Activated CD4-positive, alpha-beta T cell treated with anti-CD3 and anti-CD28 coated beads, Interleukin-2, amount 50 U/mL, for 48 hours (primary cell): ENCODE measurements at regions not wholly inside any gene's neighbourhood (a gene's known extent, or its start where the extent isn't known, plus 50 kb on each side); places are given as distances from the start of the nearest gene placed in this dataset.

ENCODE experiments used
- DNase-seq, 2 experiments: peaks; one replicate each; pipeline ENCODE4 v3.0.0-alpha.2; 2020

DNA sequence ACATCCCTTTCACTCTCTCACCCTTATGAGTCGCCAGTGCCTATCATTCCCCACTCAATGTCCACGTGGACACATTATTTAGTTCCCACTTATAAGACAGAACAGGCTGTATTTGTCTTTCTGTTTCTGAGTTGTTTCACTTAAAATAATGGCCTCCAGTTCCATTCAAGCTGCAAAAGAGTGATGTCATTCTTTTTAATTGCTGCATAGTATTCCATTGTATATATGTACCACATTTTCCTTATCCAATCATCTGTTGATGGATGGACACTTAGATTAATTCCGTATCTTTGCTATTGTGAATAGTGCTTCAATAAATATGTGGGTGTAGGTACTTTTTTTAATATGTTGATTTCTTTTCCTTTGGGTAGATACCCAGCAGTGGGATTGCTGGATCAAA is 79.1 kb downstream of the ZNF365 start:
- no peak for DNase-seq

DNA sequence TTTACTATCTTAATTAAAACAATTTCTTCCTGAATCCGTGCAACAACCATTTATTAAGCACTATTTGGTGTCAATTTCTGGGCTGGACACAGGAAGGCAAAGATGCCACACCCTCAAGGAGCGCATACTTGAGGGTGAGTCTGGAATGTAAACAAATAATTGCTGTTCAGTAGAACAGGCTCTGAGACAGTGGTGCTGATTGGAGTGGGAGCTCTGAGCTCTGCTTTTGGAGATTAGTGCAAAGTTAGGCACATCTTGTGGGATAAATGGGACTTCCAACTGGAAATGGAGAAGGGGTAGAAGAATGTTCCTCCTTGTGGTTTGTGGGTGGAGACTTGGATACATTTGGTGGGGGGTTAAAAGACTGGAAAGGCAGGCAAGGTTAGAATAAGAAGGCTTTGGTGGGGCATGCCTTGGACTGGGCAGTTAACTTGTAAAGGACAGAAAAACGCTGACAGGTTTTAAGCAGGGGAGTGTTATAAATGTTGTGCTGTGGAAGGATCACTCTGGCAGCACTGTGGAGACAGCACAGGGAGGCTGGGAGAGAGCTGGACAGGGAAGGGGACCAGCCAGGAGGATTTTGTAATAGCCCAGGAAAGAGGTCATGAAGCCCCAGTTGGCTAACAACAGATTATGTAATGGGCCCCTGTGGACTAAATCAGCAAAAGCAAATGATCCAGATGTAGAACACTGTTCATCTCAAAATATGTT is 80.7 kb downstream of the ZNF365 start:
- DNase-seq, result no peak

DNA sequence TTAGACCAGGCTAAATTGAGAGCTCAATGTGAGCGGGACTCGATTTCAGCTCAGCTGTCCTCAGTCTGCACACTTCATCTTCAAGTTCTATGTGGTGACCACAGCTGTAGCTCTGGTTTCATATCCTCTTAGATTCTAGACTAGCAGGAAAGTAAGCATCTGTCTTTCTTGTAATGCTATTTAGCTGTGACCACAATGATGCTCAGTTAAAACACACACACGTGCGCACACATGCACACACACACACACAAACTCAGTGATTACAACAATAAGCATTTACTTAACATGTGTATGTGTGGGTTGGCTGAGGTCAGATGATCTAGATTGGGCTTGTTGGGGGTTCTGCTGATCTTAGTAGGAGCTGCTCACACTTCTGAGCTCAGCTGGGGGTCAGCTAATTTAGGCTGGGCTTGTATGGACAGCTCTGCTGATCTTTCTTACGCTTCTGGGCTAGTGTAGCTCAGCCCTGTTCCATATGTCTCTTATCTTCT is 82.5 kb downstream of the ZNF365 start:
- DNase-seq, result no peak

DNA sequence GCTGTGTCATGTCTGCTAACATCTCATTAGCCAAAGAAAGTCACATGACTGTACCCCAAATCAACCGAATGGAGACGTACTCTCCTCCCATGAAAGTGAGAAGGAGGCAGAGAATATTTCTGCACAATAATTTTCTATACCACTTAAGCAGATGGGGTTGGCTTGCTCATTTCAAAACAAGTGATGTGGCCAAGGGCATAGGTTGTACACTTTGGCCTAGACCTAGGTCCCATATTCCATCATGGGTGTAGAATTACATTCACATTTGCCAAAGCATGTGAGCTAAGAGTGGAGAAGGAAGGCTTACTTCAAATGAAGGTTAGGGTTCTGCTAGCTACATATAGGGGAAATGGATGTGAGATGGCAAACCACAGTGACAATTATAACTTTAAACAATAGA is 83.0 kb downstream of the ZNF365 start:
- no peak for DNase-seq

DNA sequence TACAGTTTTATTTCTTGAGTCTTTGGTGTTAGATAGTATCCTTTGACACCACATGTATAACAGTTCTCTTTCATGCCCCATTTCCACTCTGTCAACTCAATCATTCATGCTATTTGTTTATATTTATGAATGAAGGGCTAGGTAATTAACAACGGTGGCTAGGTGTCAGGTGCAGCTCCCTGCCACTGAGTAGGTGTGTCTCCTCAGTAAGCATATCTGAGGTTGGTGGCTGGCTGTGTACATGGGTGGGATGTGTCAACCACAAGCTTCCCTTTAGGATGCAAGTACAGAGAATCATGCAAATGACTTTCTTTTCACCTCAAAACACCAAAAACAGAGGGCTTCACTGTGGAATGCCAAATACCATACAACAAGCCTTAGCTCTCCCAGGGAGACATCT is 83.4 kb downstream of the ZNF365 start:
- DNase-seq, result no peak

DNA sequence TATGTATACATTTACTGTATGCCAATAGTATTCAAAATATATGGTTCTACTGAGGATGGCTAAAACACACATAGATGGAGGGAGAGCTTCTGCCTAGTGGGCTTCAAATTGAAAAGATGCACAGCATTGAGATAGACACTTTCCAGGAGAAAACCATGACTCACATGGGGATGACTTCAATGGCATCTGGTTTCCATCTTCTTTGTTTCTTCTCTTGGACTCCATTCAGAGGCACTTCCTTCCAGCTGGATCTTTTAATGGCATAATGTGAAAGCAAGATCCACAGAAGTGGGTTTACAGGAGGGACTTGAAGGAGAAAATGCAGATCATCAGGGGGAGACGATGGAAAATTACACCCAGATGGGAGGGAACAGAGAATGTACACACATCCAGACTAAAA is 84.9 kb downstream of the ZNF365 start:
- no peak for DNase-seq

DNA sequence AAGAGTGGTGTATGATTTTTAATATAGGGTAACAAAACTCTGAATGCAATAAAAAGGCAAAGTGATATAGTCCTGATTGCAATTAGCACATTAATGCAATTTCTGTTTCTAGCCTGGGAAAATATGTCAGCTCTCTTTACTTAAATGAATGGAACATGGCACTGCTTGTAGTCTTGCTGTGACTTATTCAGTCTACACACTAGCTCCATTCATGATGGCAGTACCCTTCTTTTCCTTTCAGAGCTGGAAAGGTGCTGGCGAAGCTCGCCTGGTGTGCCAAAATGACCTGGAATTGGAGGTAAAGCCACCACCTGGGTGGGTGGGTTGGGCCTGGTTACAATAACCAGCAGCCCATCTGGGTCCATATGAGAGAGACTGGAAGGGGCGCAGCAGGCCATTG is 85.3 kb downstream of the ZNF365 start:
- DNase-seq, result no peak

DNA sequence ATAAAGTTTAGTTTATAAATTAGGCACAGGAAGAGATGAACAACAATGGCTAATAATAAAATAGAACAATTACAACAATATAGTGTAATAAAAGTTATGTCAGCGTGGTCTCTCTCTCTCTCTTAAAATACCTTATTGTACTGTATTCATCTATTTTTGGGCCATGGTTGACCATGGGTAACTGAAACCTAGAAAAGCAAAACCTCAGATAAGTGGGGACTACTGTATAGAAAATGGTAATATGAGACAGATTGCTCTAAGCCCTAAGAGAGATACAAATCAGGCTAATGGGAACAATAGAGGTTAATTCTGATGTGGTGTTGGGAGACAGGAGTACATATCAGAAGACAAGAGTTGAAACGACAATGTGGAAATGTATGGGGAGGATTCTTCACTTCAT is 86.2 kb downstream of the ZNF365 start:
- no peak for DNase-seq

DNA sequence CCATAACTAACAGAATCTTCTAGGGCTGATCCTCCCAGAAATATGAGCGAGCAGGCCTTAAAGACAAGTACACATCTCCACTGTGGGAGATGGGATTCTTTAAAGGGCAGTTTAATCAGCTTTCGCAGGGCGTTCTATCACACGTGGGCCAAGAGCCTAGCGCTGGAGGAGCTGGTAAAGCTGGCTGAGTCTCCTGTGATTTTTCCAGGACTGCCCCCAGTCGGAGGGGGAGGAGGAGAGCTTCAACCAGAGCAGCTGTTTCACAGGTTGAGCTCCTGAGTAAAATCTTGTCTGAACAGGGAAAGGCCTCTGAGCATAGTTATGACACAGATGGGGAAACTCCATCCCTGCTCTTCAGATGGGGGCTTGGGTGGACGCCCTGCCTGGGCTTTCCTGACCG is 87.0 kb downstream of the ZNF365 start:
- no peak for DNase-seq

DNA sequence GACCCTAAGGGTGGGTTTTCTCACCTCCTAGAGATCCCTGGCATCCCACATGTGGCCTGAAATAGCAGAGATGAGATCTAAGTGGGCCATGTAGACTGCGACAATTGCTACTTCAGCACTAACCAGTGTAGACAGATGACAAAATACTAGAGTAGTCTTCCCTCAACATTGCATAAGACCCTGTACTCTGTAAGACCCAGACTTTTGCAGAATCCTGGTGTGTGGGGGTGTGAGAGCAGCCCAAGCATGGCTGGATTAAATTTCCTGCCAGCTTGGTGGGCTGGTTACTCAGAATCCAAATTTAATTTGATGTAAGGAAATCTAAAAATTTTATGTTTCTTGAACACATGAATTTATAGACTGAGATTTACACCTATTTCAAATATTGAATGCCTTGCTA is 88.3 kb downstream of the ZNF365 start:
- no peak for DNase-seq

DNA sequence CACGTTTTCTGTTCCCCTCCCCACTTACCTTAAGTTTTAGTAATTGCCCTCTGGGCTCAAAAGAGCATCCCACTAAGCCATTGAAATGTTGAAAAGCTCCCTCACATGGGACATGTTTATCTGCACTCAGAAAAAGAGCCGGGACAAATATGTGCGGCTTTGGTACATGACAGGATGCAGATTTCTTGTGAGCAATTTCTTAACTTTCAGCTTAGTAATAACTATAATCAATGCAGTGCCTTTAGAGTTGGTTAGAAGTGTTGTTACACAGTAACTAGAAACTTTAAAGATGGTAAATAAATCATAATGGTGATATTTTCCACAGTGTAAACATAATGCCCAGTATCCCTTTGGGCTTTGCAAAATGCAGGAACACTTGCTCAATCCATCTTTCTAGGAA is 89.2 kb downstream of the ZNF365 start:
- DNase-seq, result no peak

DNA sequence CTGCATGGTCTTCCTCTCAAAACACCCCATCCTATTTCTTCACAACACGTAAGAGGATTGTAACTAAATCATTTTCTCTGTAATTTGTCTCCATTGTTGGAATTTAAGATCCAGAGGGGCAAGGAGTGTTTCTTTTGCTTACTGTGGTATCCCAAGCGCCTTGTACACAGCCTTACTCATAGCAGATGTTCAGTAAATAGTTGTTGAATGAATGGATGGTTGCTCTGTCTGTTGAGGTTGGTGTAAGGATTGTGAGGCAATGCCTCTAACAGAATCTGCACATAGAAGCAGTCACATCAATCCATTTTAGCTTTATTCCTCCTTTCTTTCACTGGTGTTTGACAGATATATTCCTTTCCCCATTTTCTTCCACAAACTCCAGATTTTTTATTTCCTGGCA is 90.1 kb downstream of the ZNF365 start:
- DNase-seq, result no peak

DNA sequence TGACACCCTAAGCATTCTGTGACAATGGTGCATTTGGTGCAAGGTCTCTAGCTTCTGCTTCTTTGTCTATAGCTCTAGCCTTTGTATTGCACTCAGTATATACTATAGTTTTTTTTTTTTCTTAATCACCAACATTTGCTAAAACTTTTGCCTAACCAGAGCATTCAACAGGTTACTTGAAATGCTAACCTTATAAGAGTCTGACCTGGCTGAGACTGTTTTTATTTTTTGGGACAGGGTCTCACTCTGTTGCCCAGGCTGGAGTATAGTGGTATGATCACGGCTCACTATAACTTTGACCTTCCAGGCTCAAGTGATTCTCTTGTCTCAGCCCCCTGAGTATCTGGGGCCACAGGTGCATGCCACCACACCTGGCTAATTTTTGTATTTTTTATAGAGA is 92.4 kb downstream of the ZNF365 start:
- DNase-seq, result no peak

DNA sequence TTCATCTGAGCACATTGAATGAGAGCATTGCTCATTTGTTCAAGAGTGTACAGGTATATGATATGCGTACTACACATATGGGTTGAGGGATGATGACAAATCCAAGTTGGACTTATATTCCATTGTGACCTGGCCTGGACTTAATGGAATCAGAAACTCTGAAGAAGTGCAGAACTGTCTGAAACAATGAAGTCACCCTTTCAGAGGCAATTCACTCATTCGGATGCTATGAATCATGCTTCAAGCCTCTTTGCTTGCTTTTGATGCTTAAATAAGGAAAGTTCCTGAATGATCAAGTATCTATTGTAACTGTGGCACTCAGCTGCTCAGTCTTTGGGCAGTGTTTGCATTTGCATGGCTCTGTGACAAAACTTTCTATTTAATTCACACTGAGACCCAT is 93.4 kb downstream of the ZNF365 start:
- no peak for DNase-seq

DNA sequence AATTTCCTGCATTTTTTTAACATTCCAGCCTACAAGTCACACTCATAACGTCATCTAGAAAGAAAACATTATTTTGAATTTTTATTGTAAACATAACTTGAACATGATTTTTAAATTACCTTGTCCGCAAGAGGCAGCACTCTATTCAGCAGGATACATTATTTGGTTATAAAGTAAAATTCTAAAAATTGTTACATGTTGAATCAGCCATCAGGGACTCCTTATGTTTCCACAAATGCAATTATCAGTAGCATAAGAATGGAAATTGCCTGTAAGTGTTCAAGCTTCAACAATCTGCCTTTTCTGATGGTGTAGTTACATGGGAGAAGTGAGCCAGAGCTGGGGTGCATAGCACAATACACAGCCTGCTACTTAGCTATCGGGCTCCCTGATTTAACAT is 97.5 kb downstream of the ZNF365 start:
- DNase-seq, result no peak

DNA sequence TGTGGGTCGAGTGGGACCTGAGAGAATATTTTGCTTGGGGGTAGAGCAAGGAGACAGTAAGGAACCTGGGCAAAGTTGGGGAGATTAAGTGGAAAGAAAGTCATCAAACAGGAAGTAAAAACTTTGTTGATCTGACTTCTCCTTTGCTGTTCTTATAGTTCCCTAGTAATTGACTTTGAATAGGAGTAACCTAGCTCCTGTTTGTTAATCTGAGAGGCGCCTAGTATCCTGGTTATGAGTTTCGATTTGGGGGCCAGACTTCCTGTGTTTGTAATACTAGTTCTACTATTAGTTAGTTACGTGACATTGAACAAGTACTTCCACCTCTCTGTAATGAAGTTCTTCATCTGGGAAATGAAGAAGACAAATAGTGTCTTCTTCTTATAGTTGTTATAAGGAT is 99.1 kb downstream of the ZNF365 start:
- no peak for DNase-seq

DNA sequence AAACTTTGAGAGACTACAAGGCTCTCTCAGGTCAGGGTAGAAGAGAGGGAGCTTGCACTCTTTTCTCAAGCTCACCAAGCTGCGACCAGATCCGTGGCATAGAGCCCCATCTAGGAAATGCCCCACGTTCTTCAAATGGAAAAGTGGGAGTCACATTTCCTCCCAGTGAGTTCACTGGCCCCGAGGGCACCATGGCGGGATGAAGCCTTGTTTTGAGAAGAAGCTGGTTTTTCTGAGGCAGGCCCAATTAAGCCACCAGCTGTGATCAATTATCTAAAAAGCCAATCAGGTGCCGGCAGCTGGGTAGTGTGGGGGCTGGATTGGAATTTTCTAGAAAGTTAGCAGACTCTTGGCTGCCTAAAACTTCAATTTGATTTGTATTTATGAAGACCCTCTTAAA is 101.4 kb downstream of the ZNF365 start:
- DNase-seq, result no peak

DNA sequence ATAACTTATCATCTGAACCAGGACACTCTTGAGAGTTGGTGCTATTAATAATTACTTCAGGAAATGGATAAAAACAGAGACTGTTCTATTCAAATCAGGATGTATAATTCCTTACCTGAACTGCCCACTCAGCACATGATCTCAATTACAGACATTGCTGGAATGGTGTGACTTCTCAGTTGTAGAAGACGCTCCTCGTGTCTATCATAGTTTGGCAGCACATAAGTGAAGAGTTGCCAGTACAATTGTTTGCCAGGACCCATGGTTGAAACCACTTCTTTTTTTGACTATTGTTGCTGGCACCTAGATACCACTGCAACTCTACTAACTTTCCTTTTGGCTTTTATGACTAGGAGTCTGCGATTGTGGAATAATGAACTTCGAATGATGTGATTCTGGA is 105.4 kb downstream of the ZNF365 start:
- no peak for DNase-seq

DNA sequence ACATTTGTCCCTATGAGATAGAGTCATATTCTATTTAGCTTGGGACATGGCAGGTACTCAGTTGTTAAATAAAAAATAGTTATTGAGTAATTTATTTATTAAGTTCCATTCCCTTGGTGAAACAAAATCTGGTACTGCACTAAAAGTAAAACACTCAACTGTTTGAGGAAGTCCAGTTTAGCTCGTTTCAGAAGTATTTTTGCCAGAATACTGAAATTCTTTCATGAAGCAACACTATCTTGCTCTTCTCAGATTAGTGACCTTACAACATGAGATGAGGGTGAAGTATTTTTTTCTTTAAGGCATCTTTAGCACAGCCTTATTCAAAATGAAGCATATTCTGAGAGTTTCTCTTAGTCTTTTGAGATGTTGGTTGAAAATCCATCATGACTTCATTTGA is 106.0 kb downstream of the ZNF365 start:
- no peak for DNase-seq

DNA sequence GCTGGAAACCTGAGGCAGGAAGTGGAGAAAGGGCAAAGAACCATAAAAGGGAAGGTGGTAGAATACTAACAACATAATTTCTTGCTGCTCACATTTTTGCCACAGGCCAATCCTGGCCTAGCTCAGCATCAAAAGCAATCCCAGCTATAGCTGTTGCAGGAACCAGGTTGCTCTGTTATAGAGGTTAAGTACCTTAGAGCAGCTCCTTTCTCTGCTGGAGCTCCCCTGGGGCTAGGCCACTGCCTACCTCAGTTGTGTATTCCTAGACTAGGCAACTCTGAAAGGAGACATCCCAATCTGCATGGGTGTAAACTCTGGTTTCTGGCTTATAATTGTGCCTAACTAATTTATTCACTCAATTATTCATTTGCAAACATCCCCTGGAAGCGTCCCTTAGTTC is 108.4 kb downstream of the ZNF365 start:
- DNase-seq, result no peak

DNA sequence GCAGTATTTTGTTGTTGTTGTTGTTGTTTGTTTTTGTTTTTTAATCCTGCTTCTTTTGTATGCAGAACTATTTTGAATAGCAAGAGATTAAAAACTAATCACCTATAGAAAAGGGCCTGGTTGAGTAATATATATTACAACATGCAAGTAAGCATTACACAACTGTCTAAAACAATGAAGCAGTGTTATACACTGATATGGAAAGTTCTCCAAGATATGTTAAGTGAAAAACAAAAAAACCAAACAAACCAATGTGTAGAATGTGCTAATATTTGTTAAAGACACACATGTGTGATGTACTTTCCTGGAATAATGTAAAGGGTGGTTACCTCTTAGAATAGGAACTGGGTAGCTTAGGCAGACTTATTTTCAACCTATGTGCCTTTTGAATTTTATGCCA is 117.4 kb downstream of the ZNF365 start:
- DNase-seq, result no peak

DNA sequence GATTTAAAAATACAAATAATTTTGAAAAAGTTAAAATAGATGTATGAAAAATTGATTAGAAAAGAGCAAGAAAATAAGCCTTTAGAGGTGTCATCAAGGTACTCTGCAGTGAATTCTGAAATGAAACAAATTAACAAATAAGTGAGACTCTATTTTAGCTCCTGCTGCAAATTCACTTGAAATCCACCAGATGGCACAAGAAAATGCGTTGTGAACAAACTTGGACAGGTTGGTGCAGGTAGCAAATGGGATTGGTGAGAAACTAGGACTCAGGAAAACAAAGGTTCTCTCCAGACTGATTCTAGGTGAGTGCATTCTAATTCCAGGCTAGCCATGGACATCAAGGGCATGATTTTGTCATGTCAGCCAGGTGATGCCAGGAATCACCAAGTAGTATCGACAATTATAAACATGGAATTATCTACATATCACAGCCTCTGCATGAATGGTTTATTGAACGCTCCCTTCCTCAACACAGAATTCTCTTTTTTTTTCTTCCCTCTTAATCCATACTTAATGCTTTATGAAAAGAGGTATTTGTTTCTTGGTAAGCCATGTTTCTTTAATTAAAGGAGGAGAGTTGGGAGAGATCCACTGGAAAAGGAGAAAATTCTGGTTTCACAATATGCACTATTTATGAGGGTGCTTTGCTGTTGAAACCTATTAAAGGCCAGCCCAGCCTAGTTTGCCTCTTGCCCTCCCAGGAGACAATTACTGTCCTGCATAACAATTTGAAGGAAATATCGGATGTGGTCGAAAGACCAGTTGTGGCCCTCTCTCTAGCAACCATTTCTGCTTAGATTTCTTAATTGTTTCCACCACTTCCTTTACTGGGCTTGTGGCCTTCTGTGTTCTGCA is 118.1 kb downstream of the ZNF365 start:
- no peak for DNase-seq

DNA sequence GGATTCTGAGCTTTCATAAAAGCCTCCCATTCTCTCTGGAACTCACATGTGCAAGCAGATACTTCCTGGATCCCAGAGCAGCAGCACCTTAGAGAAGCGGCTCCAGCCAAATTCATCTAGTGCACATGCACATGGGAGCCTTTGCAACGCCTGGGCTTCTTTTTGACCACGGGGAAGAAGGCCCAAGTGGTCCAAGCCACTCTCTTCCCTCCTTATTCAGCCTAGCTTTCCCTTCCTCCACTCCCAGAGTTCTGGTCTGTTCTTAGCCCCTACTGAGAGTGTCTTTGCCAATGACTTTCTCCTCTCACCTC is 118.7 kb downstream of the ZNF365 start:
- DNase-seq, result no peak

DNA sequence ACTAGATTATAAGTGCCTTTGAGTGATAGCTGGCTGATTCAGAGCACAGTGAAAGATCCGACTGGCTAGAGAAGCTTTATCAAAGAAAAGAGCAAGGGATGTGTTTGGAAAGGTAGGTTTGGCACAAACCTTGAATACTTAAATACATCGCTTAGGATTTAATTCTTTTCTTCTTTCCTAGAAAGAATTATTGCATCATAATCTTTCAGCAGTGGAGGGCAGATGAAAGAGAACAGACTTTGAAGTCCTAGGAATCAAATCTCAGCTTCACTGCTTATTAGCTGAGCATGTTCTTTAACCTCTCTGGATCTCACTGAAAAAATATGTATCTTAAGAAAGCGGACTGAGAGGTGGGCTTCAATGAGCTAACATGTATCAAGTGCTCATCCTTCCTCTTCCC is 122.8 kb downstream of the ZNF365 start:
- DNase-seq, result no peak

DNA sequence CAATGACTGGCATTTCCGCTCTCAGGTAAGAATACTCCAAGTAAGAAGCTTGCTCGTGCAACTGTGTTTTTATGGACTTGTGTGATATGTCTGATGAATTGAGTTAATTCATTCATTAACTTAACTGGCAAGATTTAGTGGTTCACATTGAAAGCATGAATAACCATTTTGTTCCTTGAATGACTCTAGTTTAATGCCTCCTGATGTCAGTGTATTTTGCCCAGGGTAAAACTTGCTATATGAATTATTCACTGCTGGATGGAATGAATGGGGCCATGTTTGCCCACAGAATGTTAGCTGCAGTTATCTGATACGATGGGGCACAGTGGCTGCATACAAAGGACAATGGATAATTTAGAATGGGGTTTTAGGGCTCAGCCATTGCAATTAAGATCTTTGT is 124.1 kb downstream of the ZNF365 start:
- no peak for DNase-seq
